Thymus (tissue), 11 donors: ENCODE measurements at regions not wholly inside any gene's neighbourhood (a gene's known extent, or its start where the extent isn't known, plus 50 kb on each side); places are given as distances from the start of the nearest gene placed in this dataset.

Experiments used
- DNase-seq, 9 donors: peaks; one replicate each; pipeline ENCODE4 v3.0.0-alpha.2; 2013; ENCODE audit warnings: low spot score in 9 of 9, low read depth in 6 of 9, missing footprints in 1 of 9
- H3K27ac ChIP-seq, 2 donors: one replicate each; pipeline ENCODE4 v1.5.1; 2013; ENCODE audit warnings: control low read depth in 1 of 2, low read depth in 1 of 2, low read length in 1 of 2, mild to moderate bottlenecking in 1 of 2, moderate library complexity in 1 of 2
- H3K27me3 ChIP-seq, 2 donors: one replicate each; pipeline ENCODE4 v1.5.1; 2013; ENCODE audit warnings: low read length in 1 of 2; ENCODE audit not compliant: control insufficient read depth in 2 of 2, insufficient read depth in 1 of 2
- H3K36me3 ChIP-seq, 2 donors: one replicate each; pipeline ENCODE4 v1.5.1; 2013; ENCODE audit warnings: low read length in 1 of 2, mild to moderate bottlenecking in 1 of 2, moderate library complexity in 1 of 2; ENCODE audit not compliant: control insufficient read depth in 2 of 2, insufficient read depth in 2 of 2
- H3K4me1 ChIP-seq, 2 donors: one replicate each; pipeline ENCODE4 v1.5.1; 2013; ENCODE audit warnings: low read length in 2 of 2; ENCODE audit not compliant: control insufficient read depth in 2 of 2, insufficient read depth in 2 of 2
- H3K4me3 ChIP-seq, 2 donors: one replicate each; pipeline ENCODE4 v1.5.1; 2013; ENCODE audit warnings: low read length in 2 of 2, control low read depth in 1 of 2, mild to moderate bottlenecking in 1 of 2
- H3K9me3 ChIP-seq, 2 donors: one replicate each; pipeline ENCODE4 v1.5.1; 2013; ENCODE audit warnings: low read length in 1 of 2, mild to moderate bottlenecking in 1 of 2; ENCODE audit not compliant: control insufficient read depth in 2 of 2, insufficient read depth in 1 of 2
- WGBS: extraction: QIAGEN DNeasy Blood & Tissue Kit; methylation state at CpG from one replicate; pipeline ENCODE4 v1.1.7; 2013; 5-methylcytosine and 5-hydroxymethylcytosine counted together
- donor health status: healthy.

GRCh38 chr6:119590066-119590465 lies 240.5 kb upstream of the MAN1A1 start:
- no peak overlapping the region for H3K4me3 ChIP-seq
- H3K36me3 ChIP-seq: no peaks in the 10 kb centered on the region
- no peak overlapping the region for H3K27ac ChIP-seq
- no peaks in the 10 kb centered on the region for H3K9me3 ChIP-seq
- no peak for DNase-seq
- WGBS: 98% methylated on average over 2 of the region's 2 CpGs
- no peaks in the 10 kb centered on the region for H3K4me1 ChIP-seq
- no peaks in the 10 kb centered on the region for H3K27me3 ChIP-seq

- Histone ChIP-seq H3K9me3 (no peaks in the 10 kb centered on the region), H3K36me3 (no peaks in the 10 kb centered on the region), H3K27ac (no peak overlapping the region), H3K4me1 (no peaks in the 10 kb centered on the region), H3K4me3 (no peak overlapping the region), H3K27me3 (no peaks in the 10 kb centered on the region)
- no peak for DNase-seq
- 92% methylated on average over 3 of the region's 3 CpGs for WGBS
Measured at GRCh38 chr6:119587537-119587936, 238.0 kb upstream of the MAN1A1 start.

GRCh38 chr6:119586250-119586882 lies 236.8 kb upstream of the MAN1A1 start:
- no peak for DNase-seq
- Histone ChIP-seq H3K4me1 (no peaks in the 10 kb centered on the region), H3K27me3 (no peaks in the 10 kb centered on the region), H3K4me3 (no peak overlapping the region), H3K36me3 (no peaks in the 10 kb centered on the region), H3K9me3 (no peaks in the 10 kb centered on the region), H3K27ac (no peak overlapping the region)
- WGBS: 85% methylated on average over 3 of the region's 3 CpGs

- Histone ChIP-seq H3K4me1 (no peaks in the 10 kb centered on the region), H3K4me3 (no peak overlapping the region), H3K36me3 (no peaks in the 10 kb centered on the region), H3K9me3 (no peaks in the 10 kb centered on the region), H3K27me3 (no peaks in the 10 kb centered on the region), H3K27ac (no peak overlapping the region)
- DNase-seq: no peak
Measured at GRCh38 chr6:119584088-119584487, 234.5 kb upstream of the MAN1A1 start.

GRCh38 chr6:119581220-119581619 lies 231.7 kb upstream of the MAN1A1 start:
- H3K27ac ChIP-seq: no peak overlapping the region
- WGBS: 97% methylated on average over 3 of the region's 3 CpGs
- H3K4me1 ChIP-seq: no peaks in the 10 kb centered on the region
- H3K4me3 ChIP-seq: no peak overlapping the region
- H3K27me3 ChIP-seq: no peaks in the 10 kb centered on the region
- DNase-seq: no peak
- no peaks in the 10 kb centered on the region for H3K9me3 ChIP-seq
- no peaks in the 10 kb centered on the region for H3K36me3 ChIP-seq

GRCh38 chr6:119575721-119576120 lies 226.2 kb upstream of the MAN1A1 start:
- Histone ChIP-seq H3K27ac (no peak overlapping the region), H3K27me3 (no peaks in the 10 kb centered on the region), H3K4me1 (no peaks in the 10 kb centered on the region), H3K4me3 (no peak overlapping the region), H3K36me3 (no peaks in the 10 kb centered on the region), H3K9me3 (no peaks in the 10 kb centered on the region)
- 95% methylated on average over 2 of the region's 2 CpGs for WGBS
- DNase-seq: no peak

- no peaks in the 10 kb centered on the region for H3K4me1 ChIP-seq
- H3K36me3 ChIP-seq: no peaks in the 10 kb centered on the region
- WGBS: 93% methylated on average over 2 of the region's 2 CpGs
- H3K27me3 ChIP-seq: no peaks in the 10 kb centered on the region
- H3K4me3 ChIP-seq: no peak overlapping the region
- no peak overlapping the region for H3K27ac ChIP-seq
- DNase-seq: no peak
- H3K9me3 ChIP-seq: no peaks in the 10 kb centered on the region
Measured at GRCh38 chr6:119568580-119568979, 219.0 kb upstream of the MAN1A1 start.

- no peak overlapping the region for H3K27ac ChIP-seq
- H3K27me3 ChIP-seq: no peaks in the 10 kb centered on the region
- WGBS: 98% methylated on average over 19 of the region's 19 CpGs
- no peak for DNase-seq
- no peaks in the 10 kb centered on the region for H3K4me1 ChIP-seq
- H3K36me3 ChIP-seq: no peaks in the 10 kb centered on the region
- no peak overlapping the region for H3K4me3 ChIP-seq
- H3K9me3 ChIP-seq: no peaks in the 10 kb centered on the region
Measured at GRCh38 chr6:119566546-119567260, 217.1 kb upstream of the MAN1A1 start.

GRCh38 chr6:119565893-119566292 lies 216.3 kb upstream of the MAN1A1 start:
- Histone ChIP-seq H3K27me3 (no peaks in the 10 kb centered on the region), H3K4me3 (no peak overlapping the region), H3K36me3 (no peaks in the 10 kb centered on the region), H3K9me3 (no peaks in the 10 kb centered on the region), H3K27ac (no peak overlapping the region), H3K4me1 (no peaks in the 10 kb centered on the region)
- no peak for DNase-seq
- WGBS: 95% methylated on average over 3 of the region's 3 CpGs
